ENCODE measurements at regions not wholly inside any gene's neighbourhood (a gene's known extent, or its start where the extent isn't known, plus 50 kb on each side); places are given as distances from the start of the nearest gene placed in this dataset.

DNA sequence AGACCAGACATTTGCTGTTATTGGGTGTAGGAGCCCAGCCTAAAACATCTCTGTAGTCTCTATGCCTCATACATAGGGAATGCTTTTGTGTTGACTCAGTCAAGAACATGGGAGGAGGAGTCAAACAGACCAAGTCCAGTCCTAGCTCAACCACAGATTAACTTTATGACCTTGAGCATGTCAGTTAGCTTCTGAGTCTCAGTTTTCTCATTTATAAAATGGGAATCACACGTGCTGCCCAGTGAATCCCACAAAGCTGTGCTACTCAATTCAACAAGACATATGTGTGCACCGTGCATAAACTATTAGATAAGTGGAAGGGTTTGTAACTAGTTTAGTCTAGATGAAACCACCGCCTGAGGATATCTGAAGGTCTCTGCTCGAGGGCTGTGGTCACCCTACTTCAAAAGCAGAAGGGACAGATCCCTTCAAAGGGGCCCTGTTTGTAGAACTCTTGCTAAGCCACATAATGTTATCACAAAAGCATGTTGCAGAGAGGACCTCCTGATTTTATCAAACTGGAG lies 109.5 kb upstream of the NFIA start:
- Histone ChIP-seq H3K79me2 (ENCODE audit: insufficient read depth, low read length) (no peaks in the 10 kb centered on the region), H4K91ac (ENCODE audit: insufficient read length, low read depth, low read length) (no peak overlapping the region), H2AK5ac (ENCODE audit: insufficient read length, low read length) (no peak overlapping the region), H3K4ac (ENCODE audit: low read depth, low read length) (no peak overlapping the region), H3K14ac (ENCODE audit: insufficient read depth, low read length) (no peak overlapping the region), H2BK20ac (ENCODE audit: low read depth, low read length, poor library complexity, severe bottlenecking) (no peak overlapping the region), H3K23me2 (ENCODE audit: insufficient read length, low read depth, low read length, poor library complexity, severe bottlenecking) (no peaks in the 10 kb centered on the region), H3K27me3 (ENCODE audit: insufficient read depth, low read length) (no peaks in the 10 kb centered on the region), H4K8ac (replicated peaks; ENCODE audit: insufficient read length, low read depth, low read length) (no peak overlapping the region), H3K27ac (ENCODE audit: insufficient read length, low read depth, low read length) (no peak overlapping the region), H3K23ac (ENCODE audit: insufficient read length, low read depth, low read length) (no peak overlapping the region), H3T11ph (ENCODE audit: low read length) (no peak overlapping the region), H2BK120ac (ENCODE audit: low read depth, low read length, poor library complexity, severe bottlenecking) (no peak overlapping the region), H3K4me2 (ENCODE audit: insufficient read depth, insufficient read length, low read length) (no peak overlapping the region), H3K18ac (ENCODE audit: insufficient read length, low read depth, low read length) (no peak overlapping the region), H4K20me1 (ENCODE audit: control insufficient read depth, insufficient read depth, insufficient read length) (no peaks in the 10 kb centered on the region), H3K4me1 (ENCODE audit: insufficient read depth, low read length) (peaks cover 3% of the 10 kb centered on the region; the same call in 1 of the 2 replicates), H2BK12ac (ENCODE audit: insufficient read length, low read depth, low read length) (no peak overlapping the region), H2BK15ac (ENCODE audit: low read depth, low read length) (no peak overlapping the region), H2BK5ac (ENCODE audit: insufficient read length, low read length) (no peak overlapping the region), H3K79me1 (ENCODE audit: insufficient read depth, low read depth, low read length, poor library complexity, severe bottlenecking) (no peaks in the 10 kb centered on the region), H3K56ac (ENCODE audit: insufficient read length, low read depth, low read length) (no peak overlapping the region), H3K9ac (ENCODE audit: extremely low read depth, insufficient read length, low read length) (no peak overlapping the region), H4K5ac (ENCODE audit: insufficient read length, low read depth, low read length) (no peak overlapping the region), H2AFZ (ENCODE audit: low read length) (no peak overlapping the region), H3K9me3 (ENCODE audit: control insufficient read depth, low read depth, low read length) (no peaks in the 10 kb centered on the region)
- peaks cover 37 to 38% of the 10 kb centered on the region in 2 experiments for H3K4me1 Mint-ChIP-seq
- no CpG with 5 or more reads among the region's 4 CpGs for WGBS (ENCODE audit: extremely low coverage, insufficient read length, low lambda C conversion rate)
- H3K27me3 Mint-ChIP-seq (ENCODE audit: low read depth) = peaks cover 31% of the 10 kb centered on the region
- no peak for DNase-seq
- no peak overlapping the region for H3K27ac Mint-ChIP-seq
- TF ChIP-seq, protein P1, sequence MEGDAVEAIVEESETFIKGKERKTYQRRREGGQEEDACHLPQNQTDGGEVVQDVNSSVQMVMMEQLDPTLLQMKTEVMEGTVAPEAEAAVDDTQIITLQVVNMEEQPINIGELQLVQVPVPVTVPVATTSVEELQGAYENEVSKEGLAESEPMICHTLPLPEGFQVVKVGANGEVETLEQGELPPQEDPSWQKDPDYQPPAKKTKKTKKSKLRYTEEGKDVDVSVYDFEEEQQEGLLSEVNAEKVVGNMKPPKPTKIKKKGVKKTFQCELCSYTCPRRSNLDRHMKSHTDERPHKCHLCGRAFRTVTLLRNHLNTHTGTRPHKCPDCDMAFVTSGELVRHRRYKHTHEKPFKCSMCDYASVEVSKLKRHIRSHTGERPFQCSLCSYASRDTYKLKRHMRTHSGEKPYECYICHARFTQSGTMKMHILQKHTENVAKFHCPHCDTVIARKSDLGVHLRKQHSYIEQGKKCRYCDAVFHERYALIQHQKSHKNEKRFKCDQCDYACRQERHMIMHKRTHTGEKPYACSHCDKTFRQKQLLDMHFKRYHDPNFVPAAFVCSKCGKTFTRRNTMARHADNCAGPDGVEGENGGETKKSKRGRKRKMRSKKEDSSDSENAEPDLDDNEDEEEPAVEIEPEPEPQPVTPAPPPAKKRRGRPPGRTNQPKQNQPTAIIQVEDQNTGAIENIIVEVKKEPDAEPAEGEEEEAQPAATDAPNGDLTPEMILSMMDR (conservative IDR thresholded peaks at IDR 0.05) = no peak
- no peak overlapping the region for H3K4me3 Mint-ChIP-seq
- peaks cover under 1 to 7% of the 10 kb centered on the region in 2 experiments; a peak in 4 of 5 replicates for H3K9me3 Mint-ChIP-seq
- peaks cover 0 to 8% (median 0%) of the 10 kb centered on the region in 3 experiments; a peak in 3 of 7 replicates for H3K36me3 Mint-ChIP-seq (ENCODE audit: insufficient read depth in 1 of 3, low read depth in 3 of 3)
